Endodermal cell (in vitro differentiated cells): ENCODE measurements at regions not wholly inside any gene's neighbourhood (a gene's known extent, or its start where the extent isn't known, plus 50 kb on each side); places are given as distances from the start of the nearest gene placed in this dataset.

Experiments used
- DNase-seq: peaks from one replicate; pipeline ENCODE4 v3.0.0-alpha.2; 2017
- H3K27ac ChIP-seq: 2 replicates; pipeline ENCODE4 v1.5.1; 2013; ENCODE audit warnings: mild to moderate bottlenecking, low read depth, low read length, moderate library complexity
- H3K27me3 ChIP-seq: 2 replicates; pipeline ENCODE4 v1.6.1; 2013; ENCODE audit warnings: mild to moderate bottlenecking, low read length, moderate library complexity; ENCODE audit not compliant: insufficient read depth, control insufficient read depth, poor library complexity, severe bottlenecking
- H3K36me3 ChIP-seq: 2 replicates; pipeline ENCODE4 v1.7.0; 2013; ENCODE audit warnings: mild to moderate bottlenecking, low read length, moderate library complexity; ENCODE audit not compliant: control insufficient read depth, insufficient read depth
- H3K4me1 ChIP-seq: one replicate; pipeline ENCODE4 v1.7.0; 2013; ENCODE audit warnings: low read length; ENCODE audit not compliant: control insufficient read depth, insufficient read depth
- H3K4me3 ChIP-seq: 2 replicates; pipeline ENCODE4 v1.5.1; 2013; ENCODE audit warnings: mild to moderate bottlenecking, low read length, moderate library complexity
- H3K9ac ChIP-seq: 2 replicates; pipeline ENCODE4 v1.6.1; 2013; ENCODE audit warnings: mild to moderate bottlenecking, low read length, moderate library complexity; ENCODE audit not compliant: poor library complexity, severe bottlenecking; ENCODE audit errors: extremely low read depth
- H3K9me3 ChIP-seq: 2 replicates; pipeline ENCODE4 v1.6.1; 2013; ENCODE audit warnings: mild to moderate bottlenecking, low read length, moderate library complexity; ENCODE audit not compliant: control insufficient read depth
- H3K27ac Mint-ChIP-seq: 2 replicates; pipeline ENCODE4 v1.8.0; 2020; ENCODE audit warnings: mixed read lengths
- H3K27me3 Mint-ChIP-seq: 2 replicates; pipeline ENCODE4 v1.8.0; 2021; ENCODE audit warnings: mild to moderate bottlenecking, mixed read lengths; ENCODE audit not compliant: insufficient read depth
- H3K36me3 Mint-ChIP-seq: 2 replicates; pipeline ENCODE4 v1.8.0; 2020; ENCODE audit warnings: low read depth, mixed read lengths
- H3K4me1 Mint-ChIP-seq: 2 replicates; pipeline ENCODE4 v1.8.0; 2020; ENCODE audit warnings: mixed read lengths
- H3K4me3 Mint-ChIP-seq: 2 replicates; pipeline ENCODE4 v1.8.0; 2020; ENCODE audit warnings: mild to moderate bottlenecking, moderate library complexity, mixed read lengths
- H3K9me3 Mint-ChIP-seq: 2 replicates; pipeline ENCODE4 v1.8.0; 2020; ENCODE audit warnings: mild to moderate bottlenecking, mixed read lengths
- CTCF ChIP-seq: fragments of 200-600 bp; sonication (generic); conservative IDR thresholded peaks from 2 replicates; pipeline ENCODE4 v1.5.0; 2021; ENCODE audit warnings: antibody characterized with exemption, mild to moderate bottlenecking
- WGBS, 2 experiments: methylation state at CpG; one replicate each; pipeline versions ENCODE4 v1.1.5 to v1.1.7; 2013; ENCODE audit warnings: missing lambda C conversion rate in 2 of 2, mixed read lengths in 1 of 2; ENCODE audit not compliant: insufficient coverage in 1 of 2, insufficient read length in 1 of 2; 5-methylcytosine and 5-hydroxymethylcytosine counted together

- no peak for TF ChIP-seq CTCF
- Mint-ChIP-seq H3K4me1 (no peaks in the 10 kb centered on the region), H3K27ac (no peak overlapping the region), H3K4me3 (no peak overlapping the region), H3K27me3 (peaks cover 4% of the 10 kb centered on the region), H3K36me3 (no peaks in the 10 kb centered on the region), H3K9me3 (no peaks in the 10 kb centered on the region)
- no peak for DNase-seq
- Histone ChIP-seq H3K9ac (no peak overlapping the region), H3K9me3 (no peaks in the 10 kb centered on the region), H3K4me3 (no peak overlapping the region), H3K36me3 (no peaks in the 10 kb centered on the region), H3K4me1 (no peaks in the 10 kb centered on the region), H3K27me3 (no peaks in the 10 kb centered on the region), H3K27ac (no peak overlapping the region)
- 100% methylated on average over 1 of the region's 1 CpG; no CpG with 5 or more reads in 1 of the 2 experiments for WGBS, 2 experiments
Measured at GRCh38 chr15:47917881-47918280, 200.6 kb downstream of the SEMA6D start.

- no peaks in the 10 kb centered on the region for H3K36me3 Mint-ChIP-seq
- 100% methylated on average over 2 of the region's 3 CpGs for WGBS, 2 experiments
- no peaks in the 10 kb centered on the region for H3K9me3 Mint-ChIP-seq
Measured at GRCh38 chr15:47918877-47919276, 201.6 kb downstream of the SEMA6D start.

GRCh38 chr15:47924381-47924780 lies 196.4 kb upstream of the SLC24A5 start:
- Histone ChIP-seq H3K9ac (no peak overlapping the region), H3K9me3 (no peaks in the 10 kb centered on the region), H3K27ac (no peak overlapping the region), H3K4me3 (no peak overlapping the region), H3K27me3 (no peaks in the 10 kb centered on the region), H3K4me1 (no peaks in the 10 kb centered on the region), H3K36me3 (no peaks in the 10 kb centered on the region)
- Mint-ChIP-seq H3K9me3 (no peaks in the 10 kb centered on the region), H3K36me3 (no peaks in the 10 kb centered on the region), H3K4me1 (no peaks in the 10 kb centered on the region), H3K27ac (no peak overlapping the region), H3K4me3 (no peak overlapping the region), H3K27me3 (no peaks in the 10 kb centered on the region)
- WGBS, 2 experiments, result 88% methylated on average over 4 of the region's 4 CpGs; no CpG with 5 or more reads in 1 of the 2 experiments
- DNase-seq, result no peak
- no peak for TF ChIP-seq CTCF

More at GRCh38 chr15:47918877-47919276, 201.6 kb downstream of the SEMA6D start:
- Histone ChIP-seq H3K4me1 (no peaks in the 10 kb centered on the region), H3K4me3 (no peak overlapping the region), H3K9ac (no peak overlapping the region), H3K9me3 (no peaks in the 10 kb centered on the region), H3K27me3 (no peaks in the 10 kb centered on the region), H3K27ac (no peak overlapping the region), H3K36me3 (no peaks in the 10 kb centered on the region)
- DNase-seq, result no peak
- no peaks in the 10 kb centered on the region for H3K4me1 Mint-ChIP-seq
- H3K27ac Mint-ChIP-seq, result no peak overlapping the region
- peaks cover 4% of the 10 kb centered on the region for H3K27me3 Mint-ChIP-seq
- TF ChIP-seq CTCF, result no peak
- no peak overlapping the region for H3K4me3 Mint-ChIP-seq
